Peyer's patch (tissue), 4 donors: ENCODE measurements at regions not wholly inside any gene's neighbourhood (a gene's known extent, or its start where the extent isn't known, plus 50 kb on each side); places are given as distances from the start of the nearest gene placed in this dataset.

ENCODE experiments used
- DNase-seq, 3 donors: peaks; one replicate each; pipeline ENCODE4 v3.0.0-alpha.2; 2017 to 2019
- H3K27ac ChIP-seq, 4 donors: fragments of 200-600 bp; sonication (generic); one replicate each; pipeline ENCODE4 v1.5.1; 2016 to 2019
- H3K27me3 ChIP-seq, 2 donors: fragments of 200-600 bp; sonication (generic); one replicate each; pipeline ENCODE4 v1.5.1; 2019
- H3K36me3 ChIP-seq, 3 donors: fragments of 200-600 bp; sonication (generic); one replicate each; pipeline ENCODE4 v1.5.1; 2016 to 2019
- H3K4me1 ChIP-seq, 4 donors: fragments of 200-600 bp; sonication (generic); one replicate each; pipeline ENCODE4 v1.5.1; 2016 to 2019
- H3K4me3 ChIP-seq, 4 donors: fragments of 200-600 bp; sonication (generic); 1 replicate in 3 of 4; 2 replicates in 1 of 4; pipeline ENCODE4 v1.5.1; 2016 to 2019; ENCODE audit warnings: mild to moderate bottlenecking in 1 of 4
- H3K9me3 ChIP-seq, 4 donors: fragments of 200-600 bp; sonication (generic); one replicate each; pipeline ENCODE4 v1.5.1; 2016 to 2019; ENCODE audit warnings: mild to moderate bottlenecking in 1 of 4
- CTCF ChIP-seq, 6 experiments: fragments of 450-650 bp in 4 of 6; fragments of 200-600 bp in 2 of 6; sonication (generic) in 1 of 6; IDR thresholded peaks; one replicate each; pipeline ENCODE4 v1.5.1; 2017 to 2019; ENCODE audit warnings: antibody characterized with exemption in 6 of 6, mild to moderate bottlenecking in 3 of 6, moderate library complexity in 1 of 6
- POLR2A ChIP-seq, 2 donors: fragments of 450-650 bp; IDR thresholded peaks; one replicate each; pipeline ENCODE4 v1.5.1; 2017; ENCODE audit warnings: antibody characterized with exemption in 2 of 2, mild to moderate bottlenecking in 2 of 2, moderate library complexity in 2 of 2

GRCh38 chr13:107743526-107743925 lies 471.8 kb downstream of the LIG4 start:
- no peak for DNase-seq
- H3K27ac ChIP-seq: no peak overlapping the region
- H3K36me3 ChIP-seq: no peaks in the 10 kb centered on the region
- H3K4me3 ChIP-seq: no peak overlapping the region
- H3K27me3 ChIP-seq: no peaks in the 10 kb centered on the region
- TF ChIP-seq CTCF (IDR thresholded peaks at IDR 0.05): no peak
- TF ChIP-seq POLR2A (IDR thresholded peaks at IDR 0.05): no peak
- no peaks in the 10 kb centered on the region for H3K4me1 ChIP-seq
- H3K9me3 ChIP-seq: no peaks in the 10 kb centered on the region

GRCh38 chr13:107743100-107743499 lies 472.2 kb downstream of the LIG4 start:
- Histone ChIP-seq H3K4me3 (no peak overlapping the region), H3K27ac (no peak overlapping the region), H3K9me3 (no peaks in the 10 kb centered on the region), H3K36me3 (no peaks in the 10 kb centered on the region), H3K27me3 (no peaks in the 10 kb centered on the region), H3K4me1 (no peaks in the 10 kb centered on the region)
- TF ChIP-seq POLR2A (IDR thresholded peaks at IDR 0.05): no peak
- TF ChIP-seq CTCF (IDR thresholded peaks at IDR 0.05): no peak
- DNase-seq: no peak

GRCh38 chr13:107742544-107742943 lies 472.8 kb downstream of the LIG4 start:
- TF ChIP-seq CTCF (IDR thresholded peaks at IDR 0.05) (no peak), POLR2A (IDR thresholded peaks at IDR 0.05) (no peak)
- no peaks in the 10 kb centered on the region for H3K36me3 ChIP-seq
- H3K27ac ChIP-seq: no peak overlapping the region
- no peak overlapping the region for H3K4me3 ChIP-seq
- no peaks in the 10 kb centered on the region for H3K9me3 ChIP-seq
- no peaks in the 10 kb centered on the region for H3K27me3 ChIP-seq
- H3K4me1 ChIP-seq: no peaks in the 10 kb centered on the region
- DNase-seq: no peak

- no peak overlapping the region for H3K27ac ChIP-seq
- no peaks in the 10 kb centered on the region for H3K9me3 ChIP-seq
- H3K36me3 ChIP-seq: no peaks in the 10 kb centered on the region
- no peak overlapping the region for H3K4me3 ChIP-seq
- no peaks in the 10 kb centered on the region for H3K4me1 ChIP-seq
- TF ChIP-seq POLR2A (IDR thresholded peaks at IDR 0.05): no peak
- TF ChIP-seq CTCF (IDR thresholded peaks at IDR 0.05): no peak
- H3K27me3 ChIP-seq: no peaks in the 10 kb centered on the region
- DNase-seq: no peak
These were observed 477.3 kb downstream of the LIG4 start for GRCh38 chr13:107738004-107738403.

- H3K4me1 ChIP-seq: no peaks in the 10 kb centered on the region
- no peak for TF ChIP-seq CTCF (IDR thresholded peaks at IDR 0.05)
- TF ChIP-seq POLR2A (IDR thresholded peaks at IDR 0.05): no peak
- no peak for DNase-seq
- no peaks in the 10 kb centered on the region for H3K27me3 ChIP-seq
- H3K9me3 ChIP-seq: no peaks in the 10 kb centered on the region
- no peaks in the 10 kb centered on the region for H3K36me3 ChIP-seq
- H3K27ac ChIP-seq: no peak overlapping the region
- H3K4me3 ChIP-seq: no peak overlapping the region
These were observed 478.6 kb downstream of the LIG4 start for GRCh38 chr13:107736731-107737130.

- TF ChIP-seq POLR2A (IDR thresholded peaks at IDR 0.05) (no peak), CTCF (IDR thresholded peaks at IDR 0.05) (no peak)
- H3K27me3 ChIP-seq: no peaks in the 10 kb centered on the region
- no peaks in the 10 kb centered on the region for H3K9me3 ChIP-seq
- H3K27ac ChIP-seq: no peak overlapping the region
- H3K4me3 ChIP-seq: no peak overlapping the region
- no peaks in the 10 kb centered on the region for H3K36me3 ChIP-seq
- no peaks in the 10 kb centered on the region for H3K4me1 ChIP-seq
- no peak for DNase-seq
These were observed 479.2 kb downstream of the LIG4 start for GRCh38 chr13:107736170-107736569.
